CD14-positive monocyte (primary cell): ENCODE measurements at regions not wholly inside any gene's neighbourhood (a gene's known extent, or its start where the extent isn't known, plus 50 kb on each side); places are given as distances from the start of the nearest gene placed in this dataset.

Source experiments
- DNase-seq, 3 donors: peaks; one replicate each; pipeline ENCODE4 v3.0.0-alpha.2; 2011 to 2022
- H2AFZ ChIP-seq: 2 replicates; pipeline ENCODE4 v1.6.0; 2012; ENCODE audit warnings: mild to moderate bottlenecking, low read depth, low read length, inconsistent platforms; ENCODE audit not compliant: insufficient read depth, poor library complexity, severe bottlenecking
- H3K27ac ChIP-seq, 2 donors: 1 replicate in 1 of 2; 2 replicates in 1 of 2; pipeline ENCODE4 v1.5.1; 2012 to 2013; ENCODE audit warnings: low read length in 2 of 2, control low read depth in 1 of 2, inconsistent platforms in 1 of 2, low read depth in 1 of 2, mild to moderate bottlenecking in 1 of 2
- H3K27me3 ChIP-seq, 2 donors: one replicate each; pipeline versions ENCODE4 v1.6.0 to v1.6.1; 2011 to 2013; ENCODE audit warnings: low read length in 2 of 2; ENCODE audit not compliant: control insufficient read depth in 2 of 2, insufficient read depth in 2 of 2
- H3K36me3 ChIP-seq, 2 donors: replicated peaks in 1 of 2; 1 replicate in 1 of 2; 2 replicates in 1 of 2; pipeline versions ENCODE4 v1.5.1 to v1.6.1; 2012 to 2013; ENCODE audit warnings: low read length in 2 of 2, control low read depth in 1 of 2, inconsistent platforms in 1 of 2, mild to moderate bottlenecking in 1 of 2; ENCODE audit not compliant: insufficient read depth in 2 of 2, control insufficient read depth in 1 of 2
- H3K4me1 ChIP-seq, 2 donors: 1 replicate in 1 of 2; 2 replicates in 1 of 2; pipeline versions ENCODE4 v1.5.1 to v1.6.1; 2012 to 2013; ENCODE audit warnings: low read length in 2 of 2, control low read depth in 1 of 2, inconsistent platforms in 1 of 2, mild to moderate bottlenecking in 1 of 2, moderate library complexity in 1 of 2; ENCODE audit not compliant: insufficient read depth in 2 of 2, control insufficient read depth in 1 of 2
- H3K4me2 ChIP-seq: replicated peaks from 2 replicates; pipeline ENCODE3; 2012; ENCODE audit warnings: low read length, moderate library complexity, mild to moderate bottlenecking; ENCODE audit not compliant: poor library complexity, severe bottlenecking; ENCODE audit errors: extremely low read depth
- H3K4me3 ChIP-seq, 3 experiments: fragments of 200-600 bp in 1 of 3; sonication (generic) in 1 of 3; replicated peaks in 1 of 3; 1 replicate in 2 of 3; 2 replicates in 1 of 3; pipeline ENCODE4 v1.5.1; 2011 to 2013; ENCODE audit warnings: low read length in 3 of 3, mild to moderate bottlenecking in 3 of 3, control low read depth in 2 of 3, low read depth in 2 of 3, inconsistent platforms in 1 of 3, moderate library complexity in 1 of 3
- H3K79me2 ChIP-seq: 2 replicates; pipeline ENCODE4 v1.6.0; 2012; ENCODE audit warnings: mild to moderate bottlenecking, control low read depth, inconsistent platforms, low read length, moderate library complexity; ENCODE audit not compliant: insufficient read depth
- H3K9ac ChIP-seq: 2 replicates; pipeline ENCODE4 v1.6.0; 2017; ENCODE audit warnings: low read length, mild to moderate bottlenecking; ENCODE audit not compliant: insufficient read depth, poor library complexity, severe bottlenecking
- H3K9me3 ChIP-seq, 2 donors: replicated peaks in 1 of 2; 1 replicate in 1 of 2; 2 replicates in 1 of 2; pipeline versions ENCODE4 v1.5.1 to v1.6.1; 2012 to 2013; ENCODE audit warnings: low read length in 2 of 2, control low read depth in 1 of 2; ENCODE audit not compliant: control insufficient read depth in 1 of 2, insufficient read depth in 1 of 2
- H4K20me1 ChIP-seq: 2 replicates; pipeline ENCODE4 v1.6.0; 2012; ENCODE audit warnings: mild to moderate bottlenecking, low read length, control low read depth, moderate library complexity; ENCODE audit not compliant: insufficient read depth
- H3K27ac Mint-ChIP-seq, 7 donors: one replicate each; pipeline ENCODE4 v1.8.0; 2020; ENCODE audit warnings: mild to moderate bottlenecking in 7 of 7, mixed read lengths in 7 of 7, moderate library complexity in 6 of 7, inconsistent platforms in 2 of 7
- H3K27me3 Mint-ChIP-seq, 3 donors: one replicate each; pipeline ENCODE4 v1.8.0; 2021 to 2022; ENCODE audit warnings: low read depth in 3 of 3, mild to moderate bottlenecking in 3 of 3, mixed read lengths in 3 of 3, moderate library complexity in 3 of 3, inconsistent platforms in 1 of 3
- H3K36me3 Mint-ChIP-seq, 2 donors: one replicate each; pipeline ENCODE4 v1.8.0; 2020; ENCODE audit warnings: mixed read lengths in 2 of 2, inconsistent platforms in 1 of 2, mild to moderate bottlenecking in 1 of 2
- H3K4me1 Mint-ChIP-seq: one replicate; pipeline ENCODE4 v1.8.0; 2020; ENCODE audit warnings: mild to moderate bottlenecking, mixed read lengths
- H3K4me3 Mint-ChIP-seq, 2 donors: one replicate each; pipeline ENCODE4 v1.8.0; 2020; ENCODE audit warnings: mild to moderate bottlenecking in 2 of 2, mixed read lengths in 2 of 2, moderate library complexity in 1 of 2
- H3K9me3 Mint-ChIP-seq, 7 donors: one replicate each; pipeline ENCODE4 v1.8.0; 2020 to 2022; ENCODE audit warnings: mixed read lengths in 7 of 7, mild to moderate bottlenecking in 6 of 7, moderate library complexity in 6 of 7, inconsistent platforms in 2 of 7
- WGBS: methylation state at CpG from one replicate; pipeline ENCODE4 v1.1.5; 2013; ENCODE audit warnings: missing lambda C conversion rate; ENCODE audit not compliant: insufficient coverage; 5-methylcytosine and 5-hydroxymethylcytosine counted together
- intact Hi-C, 2 donors: fragments of 100-400 bp; cut with micrococcal nuclease; formaldehyde crosslinking; loops; one replicate each; pipeline versions ENCODE4 v1.15.0 to v1.15.1; 2023
- TF ChIP-seq, protein P1 (sequence below): fragments of 200-600 bp; IDR thresholded peaks from one replicate; pipeline ENCODE4 v1.8.0; 2022; ENCODE audit warnings: antibody characterized with exemption, mild to moderate bottlenecking

GRCh38 chr12:23041774-23042173, 416.8 kb downstream of the ETNK1 start:
- H3K36me3 ChIP-seq = no peaks in the 10 kb centered on the region
- no peaks in the 10 kb centered on the region for H3K27me3 Mint-ChIP-seq
- no peak overlapping the region for H3K4me3 ChIP-seq
- H3K4me2 ChIP-seq = no peak overlapping the region
- H3K9me3 Mint-ChIP-seq = peaks cover 0 to 9% (median 2%) of the 10 kb centered on the region in 7 donors
- TF ChIP-seq, protein P1, sequence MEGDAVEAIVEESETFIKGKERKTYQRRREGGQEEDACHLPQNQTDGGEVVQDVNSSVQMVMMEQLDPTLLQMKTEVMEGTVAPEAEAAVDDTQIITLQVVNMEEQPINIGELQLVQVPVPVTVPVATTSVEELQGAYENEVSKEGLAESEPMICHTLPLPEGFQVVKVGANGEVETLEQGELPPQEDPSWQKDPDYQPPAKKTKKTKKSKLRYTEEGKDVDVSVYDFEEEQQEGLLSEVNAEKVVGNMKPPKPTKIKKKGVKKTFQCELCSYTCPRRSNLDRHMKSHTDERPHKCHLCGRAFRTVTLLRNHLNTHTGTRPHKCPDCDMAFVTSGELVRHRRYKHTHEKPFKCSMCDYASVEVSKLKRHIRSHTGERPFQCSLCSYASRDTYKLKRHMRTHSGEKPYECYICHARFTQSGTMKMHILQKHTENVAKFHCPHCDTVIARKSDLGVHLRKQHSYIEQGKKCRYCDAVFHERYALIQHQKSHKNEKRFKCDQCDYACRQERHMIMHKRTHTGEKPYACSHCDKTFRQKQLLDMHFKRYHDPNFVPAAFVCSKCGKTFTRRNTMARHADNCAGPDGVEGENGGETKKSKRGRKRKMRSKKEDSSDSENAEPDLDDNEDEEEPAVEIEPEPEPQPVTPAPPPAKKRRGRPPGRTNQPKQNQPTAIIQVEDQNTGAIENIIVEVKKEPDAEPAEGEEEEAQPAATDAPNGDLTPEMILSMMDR = no peak
- H3K4me1 Mint-ChIP-seq = no peaks in the 10 kb centered on the region
- H3K4me3 Mint-ChIP-seq = no peak overlapping the region
- no CpG with 5 or more reads among the region's 2 CpGs for WGBS
- H3K4me1 ChIP-seq = no peaks in the 10 kb centered on the region
- no peaks in the 10 kb centered on the region for H3K79me2 ChIP-seq
- no peaks in the 10 kb centered on the region for H3K36me3 Mint-ChIP-seq
- H3K9me3 ChIP-seq = no peaks in the 10 kb centered on the region
- no peaks in the 10 kb centered on the region for H4K20me1 ChIP-seq
- no peak for DNase-seq
- H3K27ac Mint-ChIP-seq = no peak overlapping the region
- no peak overlapping the region for H2AFZ ChIP-seq
- H3K9ac ChIP-seq = no peak overlapping the region
- intact Hi-C loops = no loop called here
- H3K27me3 ChIP-seq = no peaks in the 10 kb centered on the region
- H3K27ac ChIP-seq = no peak overlapping the region

DNA sequence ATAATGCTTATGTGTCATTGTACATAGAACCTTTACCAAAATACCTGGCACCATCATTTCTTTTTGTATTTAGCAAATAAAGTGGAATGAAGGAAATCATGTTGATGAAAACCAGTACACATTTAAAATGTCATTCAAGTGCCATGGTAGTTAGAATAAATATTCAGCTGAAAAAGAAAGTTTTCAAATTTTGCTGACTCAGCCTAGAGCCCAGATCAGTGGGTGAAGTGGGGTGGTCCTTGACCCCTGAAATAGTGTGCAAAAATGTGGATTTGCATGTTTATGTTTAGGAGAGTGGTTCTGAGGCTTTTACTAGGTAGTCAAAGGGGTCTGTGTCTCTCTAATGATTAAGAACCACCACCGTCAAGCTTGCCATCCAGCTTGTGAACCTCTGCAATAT, 418.7 kb downstream of the ETNK1 start:
- H3K79me2 ChIP-seq = no peaks in the 10 kb centered on the region
- H3K9ac ChIP-seq = no peak overlapping the region
- H3K4me3 ChIP-seq = no peak overlapping the region
- no peak overlapping the region for H3K27ac ChIP-seq
- H3K4me1 Mint-ChIP-seq = no peaks in the 10 kb centered on the region
- H3K36me3 Mint-ChIP-seq = no peaks in the 10 kb centered on the region
- H3K9me3 Mint-ChIP-seq = peaks cover 2 to 6% (median 3%) of the 10 kb centered on the region in 7 donors
- 100% methylated on average over 1 of the region's 1 CpG for WGBS
- no peak for DNase-seq
- intact Hi-C loops = no loop called here
- H3K36me3 ChIP-seq = no peaks in the 10 kb centered on the region
- H2AFZ ChIP-seq = no peak overlapping the region
- peaks cover 6 to 8% of the 10 kb centered on the region in 2 donors for H3K9me3 ChIP-seq
- no peak overlapping the region for H3K27ac Mint-ChIP-seq
- no peaks in the 10 kb centered on the region for H3K27me3 ChIP-seq
- no peak overlapping the region for H3K4me3 Mint-ChIP-seq
- H3K4me1 ChIP-seq = no peaks in the 10 kb centered on the region
- no peaks in the 10 kb centered on the region for H3K27me3 Mint-ChIP-seq
- TF ChIP-seq, protein P1 = no peak
- no peaks in the 10 kb centered on the region for H4K20me1 ChIP-seq
- no peak overlapping the region for H3K4me2 ChIP-seq
